BLaER1 (cell line): ENCODE measurements at regions not wholly inside any gene's neighbourhood (a gene's known extent, or its start where the extent isn't known, plus 50 kb on each side); places are given as distances from the start of the nearest gene placed in this dataset.

Source experiments
- H3K27ac ChIP-seq: shearing (Covaris generic); formaldehyde crosslinking; 2 replicates; pipeline ENCODE4 v1.8.1; 2022
- H3K27me3 ChIP-seq: shearing (Covaris generic); formaldehyde crosslinking; 2 replicates; pipeline ENCODE4 v1.8.1; 2022
- H3K36me3 ChIP-seq: shearing (Covaris generic); formaldehyde crosslinking; 2 replicates; pipeline ENCODE4 v1.8.1; 2022
- H3K4me1 ChIP-seq: shearing (Covaris generic); formaldehyde crosslinking; 2 replicates; pipeline ENCODE4 v1.8.1; 2022
- H3K4me2 ChIP-seq: shearing (Covaris generic); formaldehyde crosslinking; 2 replicates; pipeline ENCODE4 v1.8.1; 2022
- H3K4me3 ChIP-seq: shearing (Covaris generic); formaldehyde crosslinking; 2 replicates; pipeline ENCODE4 v1.8.1; 2022
- H3K9ac ChIP-seq: shearing (Covaris generic); formaldehyde crosslinking; 2 replicates; pipeline ENCODE4 v1.8.1; 2022
- H3K9me3 ChIP-seq: shearing (Covaris generic); formaldehyde crosslinking; 2 replicates; pipeline ENCODE4 v1.8.1; 2022
- H4K20me1 ChIP-seq: shearing (Covaris generic); formaldehyde crosslinking; 2 replicates; pipeline ENCODE4 v1.8.1; 2022
- Cebpa-rat ChIP-seq: shearing (Covaris generic); IDR thresholded peaks from 2 replicates; pipeline ENCODE4 v1.8.1; 2022

- no peaks in the 10 kb centered on the region for H4K20me1 ChIP-seq
- no peak for TF ChIP-seq Cebpa-rat
- no peak overlapping the region for H3K4me2 ChIP-seq
- H3K27ac ChIP-seq, result no peak overlapping the region
- H3K4me3 ChIP-seq, result no peak overlapping the region
- H3K36me3 ChIP-seq, result no peaks in the 10 kb centered on the region
- H3K27me3 ChIP-seq, result no peaks in the 10 kb centered on the region
- no peaks in the 10 kb centered on the region for H3K9me3 ChIP-seq
- no peak overlapping the region for H3K9ac ChIP-seq
- H3K4me1 ChIP-seq, result no peaks in the 10 kb centered on the region
Measured at GRCh38 chr4:132015321-132015720, 1133.8 kb upstream of the PCDH10 start.

- TF ChIP-seq Cebpa-rat, result no peak
- no peaks in the 10 kb centered on the region for H3K27me3 ChIP-seq
- no peaks in the 10 kb centered on the region for H3K36me3 ChIP-seq
- no peak overlapping the region for H3K4me3 ChIP-seq
- no peak overlapping the region for H3K27ac ChIP-seq
- no peak overlapping the region for H3K4me2 ChIP-seq
- no peaks in the 10 kb centered on the region for H3K4me1 ChIP-seq
- no peaks in the 10 kb centered on the region for H4K20me1 ChIP-seq
- H3K9me3 ChIP-seq, result no peaks in the 10 kb centered on the region
- H3K9ac ChIP-seq, result no peak overlapping the region
Measured at GRCh38 chr4:132016703-132017350, 1132.3 kb upstream of the PCDH10 start.

DNA sequence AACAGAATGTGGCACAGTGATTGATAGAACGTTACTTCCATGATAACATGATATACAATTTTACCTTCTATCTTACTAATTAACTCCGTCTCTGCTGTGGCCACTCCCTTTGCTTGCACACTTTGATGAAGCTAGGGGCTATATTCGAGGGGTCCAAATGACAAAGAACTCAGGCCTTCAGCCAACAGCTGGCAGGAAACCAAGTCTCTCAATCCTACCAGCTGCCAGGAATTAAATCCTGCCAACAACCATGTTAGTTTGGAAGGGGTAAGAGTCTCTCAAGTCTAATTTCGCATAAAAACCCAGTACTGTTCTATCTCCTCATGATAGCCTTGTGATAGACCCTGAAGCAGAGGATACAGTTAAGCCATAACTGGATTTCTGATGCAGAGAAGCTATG, 1122.9 kb upstream of the PCDH10 start:
- Histone ChIP-seq H4K20me1 (no peaks in the 10 kb centered on the region), H3K9me3 (no peaks in the 10 kb centered on the region), H3K9ac (no peak overlapping the region), H3K4me1 (no peaks in the 10 kb centered on the region), H3K4me2 (no peak overlapping the region), H3K4me3 (no peak overlapping the region), H3K27ac (no peak overlapping the region), H3K36me3 (no peaks in the 10 kb centered on the region), H3K27me3 (no peaks in the 10 kb centered on the region)
- no peak for TF ChIP-seq Cebpa-rat

- Histone ChIP-seq H3K4me3 (no peak overlapping the region), H3K4me1 (no peaks in the 10 kb centered on the region), H3K9me3 (no peaks in the 10 kb centered on the region), H4K20me1 (no peaks in the 10 kb centered on the region), H3K27me3 (no peaks in the 10 kb centered on the region), H3K4me2 (no peak overlapping the region), H3K27ac (no peak overlapping the region), H3K9ac (no peak overlapping the region), H3K36me3 (no peaks in the 10 kb centered on the region)
- TF ChIP-seq Cebpa-rat, result no peak
Measured at GRCh38 chr4:132026816-132027215, 1122.3 kb upstream of the PCDH10 start.

DNA sequence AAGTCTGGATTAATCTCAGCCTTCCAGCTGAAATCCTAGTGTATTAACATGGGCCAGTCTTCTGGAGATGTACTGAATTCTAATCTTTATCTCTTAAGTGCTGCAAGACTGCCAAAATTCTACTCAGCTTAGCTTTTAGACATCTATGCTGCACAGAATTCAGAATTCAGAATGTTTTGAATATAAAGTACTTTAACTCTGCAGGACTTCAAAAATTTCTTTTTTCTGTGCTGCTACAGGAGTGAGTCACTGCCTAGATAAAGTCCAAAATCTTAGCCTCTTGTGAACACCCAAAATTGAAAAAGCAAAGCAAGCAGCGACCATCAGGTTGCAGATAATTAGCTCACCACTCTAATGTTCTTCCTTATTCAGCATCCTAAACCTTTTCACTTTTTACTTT, 1092.6 kb upstream of the PCDH10 start:
- H3K4me3 ChIP-seq, result no peak overlapping the region
- no peak for TF ChIP-seq Cebpa-rat
- H3K27me3 ChIP-seq, result no peaks in the 10 kb centered on the region

GRCh38 chr4:132059227-132059626, 1089.9 kb upstream of the PCDH10 start:
- Histone ChIP-seq H3K9me3 (peaks cover 25% of the 10 kb centered on the region), H3K4me1 (no peaks in the 10 kb centered on the region), H3K27ac (no peak overlapping the region), H3K4me2 (no peak overlapping the region), H3K9ac (no peak overlapping the region), H3K36me3 (no peaks in the 10 kb centered on the region), H4K20me1 (no peaks in the 10 kb centered on the region), H3K27me3 (no peaks in the 10 kb centered on the region), H3K4me3 (no peak overlapping the region)
- TF ChIP-seq Cebpa-rat, result no peak

More for the DNA sequence above, 1092.6 kb upstream of the PCDH10 start:
- peaks cover 11% of the 10 kb centered on the region for H3K9me3 ChIP-seq
- H3K9ac ChIP-seq, result no peak overlapping the region
- no peak overlapping the region for H3K27ac ChIP-seq
- H3K4me1 ChIP-seq, result no peaks in the 10 kb centered on the region
- no peak overlapping the region for H3K4me2 ChIP-seq
- no peaks in the 10 kb centered on the region for H3K36me3 ChIP-seq
- H4K20me1 ChIP-seq, result no peaks in the 10 kb centered on the region

DNA sequence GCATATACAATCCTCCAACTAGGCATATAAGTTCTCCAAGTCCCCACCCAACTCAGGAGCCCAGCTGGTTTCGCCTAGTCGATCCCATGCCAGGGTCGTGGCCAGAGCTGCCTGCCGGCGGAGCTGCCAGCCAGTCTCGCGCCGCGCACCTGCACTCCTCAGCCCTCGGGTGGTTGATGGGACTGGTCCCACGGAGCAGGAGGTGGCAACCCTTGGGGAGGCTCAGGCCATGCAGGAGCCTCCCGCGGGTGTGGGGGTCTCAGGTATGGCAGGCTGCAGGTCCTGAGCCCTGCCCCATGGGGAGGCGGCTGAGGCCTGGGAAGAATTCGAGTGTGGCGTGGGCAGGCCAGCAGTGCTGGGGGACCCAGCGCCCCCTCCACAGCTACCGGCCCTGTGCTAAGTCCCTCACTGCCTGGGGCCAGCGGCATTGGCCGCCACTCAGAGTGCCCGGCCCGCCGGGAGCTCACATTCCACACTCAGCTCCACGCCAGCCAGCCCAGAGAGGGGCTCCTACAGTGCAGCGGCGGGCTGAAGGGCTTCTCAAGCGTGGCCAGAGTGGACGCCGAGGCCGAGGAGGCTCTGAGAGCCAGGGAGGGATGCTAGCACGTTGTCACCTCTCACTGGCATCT, 1086.4 kb upstream of the PCDH10 start:
- no peak overlapping the region for H3K4me3 ChIP-seq
- no peaks in the 10 kb centered on the region for H3K4me1 ChIP-seq
- no peaks in the 10 kb centered on the region for H4K20me1 ChIP-seq
- peaks cover 23% of the 10 kb centered on the region for H3K9me3 ChIP-seq
- no peak overlapping the region for H3K27ac ChIP-seq
- H3K36me3 ChIP-seq, result no peaks in the 10 kb centered on the region
- no peak overlapping the region for H3K4me2 ChIP-seq
- no peak overlapping the region for H3K9ac ChIP-seq
- no peaks in the 10 kb centered on the region for H3K27me3 ChIP-seq
- TF ChIP-seq Cebpa-rat, result no peak

DNA sequence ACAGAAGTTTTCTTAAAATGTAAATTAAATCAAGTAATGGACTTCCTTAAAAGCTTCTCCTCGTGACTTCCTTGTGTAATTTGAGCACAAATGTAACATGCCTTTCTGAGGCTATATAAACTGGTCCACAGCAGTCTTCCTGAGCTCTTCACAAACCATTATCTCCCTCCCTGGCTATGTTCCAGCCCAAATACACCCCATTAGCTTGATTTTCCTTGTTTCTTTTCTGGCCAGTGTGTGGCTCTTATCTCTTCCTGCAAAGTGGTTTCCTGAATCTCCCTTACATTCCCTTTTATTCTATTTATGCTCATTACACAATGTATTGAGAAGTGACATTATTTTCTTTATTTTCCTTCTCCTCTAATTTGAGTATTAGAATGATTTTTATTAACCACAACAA, 1085.3 kb upstream of the PCDH10 start:
- H3K27me3 ChIP-seq, result no peaks in the 10 kb centered on the region
- H3K4me3 ChIP-seq, result no peak overlapping the region
- no peak overlapping the region for H3K27ac ChIP-seq
- no peaks in the 10 kb centered on the region for H3K36me3 ChIP-seq
- no peak for TF ChIP-seq Cebpa-rat
- H3K4me2 ChIP-seq, result no peak overlapping the region
- H4K20me1 ChIP-seq, result no peaks in the 10 kb centered on the region
- no peaks in the 10 kb centered on the region for H3K4me1 ChIP-seq
- H3K9ac ChIP-seq, result no peak overlapping the region
- peaks cover 14% of the 10 kb centered on the region for H3K9me3 ChIP-seq

GRCh38 chr4:132065940-132066495, 1083.1 kb upstream of the PCDH10 start:
- H3K4me2 ChIP-seq, result no peak overlapping the region

GRCh38 chr4:132071815-132072214, 1077.3 kb upstream of the PCDH10 start:
- Histone ChIP-seq H3K9ac (no peak overlapping the region), H3K9me3 (no peaks in the 10 kb centered on the region), H3K4me3 (no peak overlapping the region), H4K20me1 (no peaks in the 10 kb centered on the region), H3K4me2 (no peak overlapping the region), H3K4me1 (no peaks in the 10 kb centered on the region), H3K27ac (no peak overlapping the region), H3K27me3 (no peaks in the 10 kb centered on the region), H3K36me3 (no peaks in the 10 kb centered on the region)
- TF ChIP-seq Cebpa-rat, result no peak

More at GRCh38 chr4:132065940-132066495, 1083.1 kb upstream of the PCDH10 start:
- no peak overlapping the region for H3K4me3 ChIP-seq
- no peak overlapping the region for H3K9ac ChIP-seq
- no peak overlapping the region for H3K27ac ChIP-seq
- H3K27me3 ChIP-seq, result no peaks in the 10 kb centered on the region
- no peaks in the 10 kb centered on the region for H3K4me1 ChIP-seq
- peaks cover 14% of the 10 kb centered on the region for H3K9me3 ChIP-seq
- TF ChIP-seq Cebpa-rat, result no peak
- H4K20me1 ChIP-seq, result no peaks in the 10 kb centered on the region
- H3K36me3 ChIP-seq, result no peaks in the 10 kb centered on the region
